ENCODE measurements at regions not wholly inside any gene's neighbourhood (a gene's known extent, or its start where the extent isn't known, plus 50 kb on each side); places are given as distances from the start of the nearest gene placed in this dataset.

GRCh38 chr17:77449373-77449907 lies 308.7 kb downstream of the SEC14L1 start:
- DNase-seq, result no peak

GRCh38 chr17:77449908-77450741 lies 309.4 kb downstream of the SEC14L1 start:
- peak; percentile 90 for DNase-seq

DNA sequence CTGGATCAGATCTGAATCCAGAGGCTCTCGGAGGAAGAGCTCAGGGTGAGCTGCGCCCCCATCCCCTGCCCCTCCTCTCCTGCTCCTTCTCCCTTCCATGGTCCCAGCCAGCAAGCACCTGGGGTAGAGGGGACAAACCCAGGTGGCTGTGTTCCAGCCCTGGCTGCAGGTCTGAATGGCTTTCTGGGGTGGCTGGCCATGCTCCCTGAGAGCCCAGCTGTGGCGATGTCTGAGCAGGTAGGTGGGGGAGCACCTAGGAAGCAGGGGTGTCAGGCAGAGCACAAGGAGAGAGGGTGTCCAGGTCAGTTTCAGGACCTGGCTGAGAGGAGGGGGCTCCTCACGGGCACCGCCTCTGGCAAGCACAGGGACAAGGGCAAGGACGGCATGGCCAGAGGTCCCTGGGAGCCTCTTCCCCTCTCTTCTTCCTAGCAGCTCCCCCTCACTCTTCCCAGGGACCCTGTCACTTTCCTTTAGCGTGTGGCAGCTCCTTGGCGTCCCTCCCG lies 310.0 kb downstream of the SEC14L1 start:
- no peak for DNase-seq

GRCh38 chr17:77451245-77451893 lies 310.6 kb downstream of the SEC14L1 start:
- peak; percentile 90 for DNase-seq

- DNase-seq, result peak; percentile 85
Measured at GRCh38 chr17:77451894-77452852, 311.4 kb downstream of the SEC14L1 start.

- peak; percentile 84 for DNase-seq
Measured at GRCh38 chr17:77453613-77454241, 313.0 kb downstream of the SEC14L1 start.

- DNase-seq, result no peak
Measured at GRCh38 chr17:77454242-77455095, 313.7 kb downstream of the SEC14L1 start.

GRCh38 chr17:77455111-77455890 lies 314.5 kb downstream of the SEC14L1 start:
- no peak for DNase-seq

- no peak for DNase-seq
Measured at GRCh38 chr17:77455891-77456260, 315.1 kb downstream of the SEC14L1 start.

GRCh38 chr17:77456271-77456950 lies 315.6 kb downstream of the SEC14L1 start:
- no peak for DNase-seq

DNA sequence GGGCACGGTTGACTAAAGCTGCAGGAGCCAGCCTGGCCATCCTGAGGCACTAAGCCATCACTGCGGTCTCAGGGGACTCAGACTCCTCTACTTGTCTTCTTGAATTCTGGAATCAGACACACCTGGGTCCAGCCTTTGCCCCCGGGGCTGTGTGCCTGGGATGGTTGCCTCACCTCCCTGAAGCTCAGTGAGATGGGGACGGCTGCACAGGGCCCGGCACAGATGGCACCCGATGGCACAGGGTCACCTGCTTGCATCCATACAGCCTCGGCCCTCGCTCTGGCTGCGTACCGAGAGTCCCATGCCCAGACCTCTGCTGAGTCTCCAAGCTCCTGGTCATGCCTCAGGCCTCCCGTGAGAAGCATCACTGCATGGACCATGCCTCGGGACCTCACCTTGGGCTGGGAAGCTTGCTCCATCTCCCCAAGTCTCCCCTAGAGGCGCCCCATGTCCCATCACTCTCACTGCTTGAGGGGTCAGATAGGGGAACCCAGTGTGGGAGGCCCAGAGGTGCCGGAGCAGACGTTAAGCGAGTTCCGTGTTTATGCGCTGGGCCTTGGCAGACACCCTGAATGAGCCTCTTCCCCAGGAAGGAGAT lies 316.3 kb downstream of the SEC14L1 start:
- DNase-seq, result peak; percentile 86

DNA sequence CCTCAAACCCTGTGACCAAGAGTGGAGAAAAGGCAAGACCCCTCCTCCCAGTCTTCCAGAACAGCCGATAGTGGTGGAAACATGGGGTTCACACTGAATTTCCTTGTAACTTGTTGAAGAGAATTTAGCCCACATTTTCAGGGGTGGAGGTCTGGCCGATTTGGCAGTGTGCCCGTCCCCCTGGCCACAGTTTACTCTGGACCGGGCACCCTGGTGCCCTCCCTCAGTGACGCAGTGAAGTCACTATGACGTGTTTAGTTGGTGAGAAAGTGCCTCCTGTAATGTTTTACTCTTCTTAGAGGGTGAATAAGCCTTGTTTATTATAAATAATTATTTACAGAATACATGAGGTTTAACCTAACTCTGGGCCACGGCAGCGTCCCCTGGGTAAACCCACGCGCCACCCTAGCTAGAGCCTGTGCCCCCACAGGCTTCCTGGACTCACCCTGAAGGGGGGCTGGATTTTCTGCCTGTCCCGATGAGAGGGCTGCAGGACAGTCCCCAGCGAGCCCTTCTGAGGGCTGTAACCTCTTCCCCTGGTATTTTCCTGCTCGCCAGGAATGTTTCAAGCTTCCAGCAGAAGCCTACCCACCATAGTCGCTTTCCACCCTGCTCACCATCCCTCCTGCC lies 316.9 kb downstream of the SEC14L1 start:
- DNase-seq, result peak; percentile 82

DNA sequence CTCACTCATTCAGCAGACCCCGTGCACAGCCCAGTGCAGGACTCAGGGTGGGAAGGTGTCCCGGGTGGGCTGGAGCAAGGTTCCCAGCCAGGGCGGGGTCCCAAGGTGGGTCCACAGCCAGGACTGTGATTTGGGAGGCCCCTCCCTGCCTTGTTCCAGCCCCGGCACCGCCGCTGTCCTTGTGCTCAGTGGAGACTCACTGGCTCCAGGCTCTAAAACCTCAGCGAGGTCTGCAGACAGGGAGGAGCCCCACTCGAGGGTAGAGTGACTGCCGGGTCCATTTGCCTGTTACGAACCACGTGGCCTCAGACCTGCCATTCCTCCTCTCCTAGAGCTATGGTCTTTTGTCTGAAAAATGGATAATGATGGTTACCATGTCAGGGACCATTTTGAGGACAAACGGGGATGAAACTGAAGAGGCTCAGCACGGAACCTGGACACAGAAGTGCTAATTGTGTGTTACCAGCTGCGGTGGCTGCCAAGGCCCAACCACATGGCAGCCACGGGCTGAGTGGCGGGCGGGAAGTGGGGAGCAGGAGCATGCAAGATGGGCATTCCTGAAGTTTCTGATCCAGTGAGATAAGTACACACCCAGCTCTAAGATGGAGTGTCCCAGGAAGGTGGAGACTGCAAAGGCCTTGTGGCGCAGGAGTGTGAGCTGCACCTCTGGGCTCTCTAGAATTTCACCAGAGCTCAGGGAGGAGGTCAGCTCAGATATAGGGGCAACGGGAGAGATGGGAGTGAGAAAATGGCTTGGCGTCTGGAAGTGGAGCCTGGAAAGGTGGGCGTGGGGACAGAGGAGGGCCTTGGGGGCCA lies 317.6 kb downstream of the SEC14L1 start:
- peak; percentile 87 for DNase-seq

DNA sequence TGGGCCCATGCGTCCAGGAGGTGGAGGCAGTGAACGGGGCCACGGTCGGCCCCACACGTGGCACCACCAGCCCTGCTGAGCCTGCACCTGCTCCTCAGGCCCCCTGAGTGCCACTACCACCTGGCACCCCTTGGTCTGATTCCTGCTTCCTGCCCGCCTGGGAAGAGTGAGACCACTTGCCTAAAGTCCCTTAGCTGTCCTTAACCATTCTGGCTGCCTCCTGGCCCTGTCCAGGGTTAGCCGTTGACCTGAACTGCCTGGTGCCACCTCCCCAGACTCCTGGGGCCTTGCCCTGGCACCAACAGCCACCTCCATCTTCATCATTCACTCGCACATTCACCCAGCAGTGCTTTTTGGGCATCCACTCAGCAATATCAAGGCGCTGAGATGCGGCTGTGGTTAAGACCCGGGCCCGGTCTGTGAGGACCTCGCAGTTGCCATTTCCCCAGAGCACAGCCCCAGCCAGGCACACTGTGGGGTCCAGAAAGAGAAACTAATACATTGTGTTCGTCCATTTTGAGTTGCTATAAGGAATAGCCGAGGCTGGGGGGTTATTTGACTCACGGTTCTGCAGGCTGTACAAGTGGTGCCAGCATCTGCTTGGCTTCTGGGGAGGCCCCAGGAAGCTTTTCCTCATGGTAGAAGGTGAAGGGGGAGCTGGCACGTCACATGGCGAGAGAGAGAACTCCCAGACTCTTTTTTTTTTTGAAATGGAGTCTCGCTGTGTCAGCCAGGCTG lies 318.4 kb downstream of the SEC14L1 start:
- peak; percentile 86 for DNase-seq

- DNase-seq, result no peak
Measured at GRCh38 chr17:77460514-77461046, 319.8 kb downstream of the SEC14L1 start.

DNA sequence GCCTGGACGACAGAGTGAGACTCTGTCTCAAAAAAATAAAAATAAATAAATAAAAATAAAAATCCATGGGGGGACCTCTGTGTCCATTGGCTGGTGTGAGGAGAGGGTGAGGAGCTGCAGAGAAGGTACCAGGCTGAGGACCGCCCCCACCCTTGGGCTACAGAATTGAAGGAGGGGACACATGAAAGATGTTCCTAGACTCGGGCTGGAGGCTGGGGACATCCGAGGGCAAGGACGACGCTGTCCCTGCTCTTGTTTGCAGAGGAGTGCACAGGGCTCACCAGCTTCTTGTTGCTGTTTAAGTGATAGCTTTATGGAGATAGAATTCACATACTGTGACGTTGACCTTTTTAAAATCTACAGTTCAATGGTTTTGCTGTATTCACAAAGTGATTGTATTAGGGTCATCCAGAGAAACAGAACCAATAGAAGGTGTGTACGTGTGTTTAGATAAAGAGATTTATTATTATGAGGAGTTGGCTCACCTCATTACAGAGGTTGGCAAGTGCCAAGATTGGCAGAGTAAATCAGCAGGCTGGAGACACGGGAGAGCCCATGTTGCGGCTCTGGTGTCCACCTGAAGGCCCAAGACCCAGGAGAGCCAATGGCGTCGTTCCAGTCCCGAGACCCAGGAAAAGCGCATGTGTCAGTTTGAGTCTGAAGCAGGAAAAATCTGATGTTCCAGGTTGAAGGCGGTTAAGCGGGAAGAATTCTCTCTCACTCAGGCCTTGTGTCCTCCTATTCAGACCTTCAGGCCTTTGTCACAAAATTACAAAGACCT lies 320.7 kb downstream of the SEC14L1 start:
- no peak for DNase-seq
